ENCODE measurements at regions not wholly inside any gene's neighbourhood (a gene's known extent, or its start where the extent isn't known, plus 50 kb on each side); places are given as distances from the start of the nearest gene placed in this dataset.
A peak's percentile ranks its signal among the peaks of the same experiment; 100 is the strongest.

- intact Hi-C loops (cut with micrococcal nuclease), result no loop called here
- Histone ChIP-seq H3K27ac (ENCODE audit: low read depth, low read length) (no peak overlapping the region), H3K27me3 (ENCODE audit: control insufficient read depth in 2 of 2, insufficient read depth in 2 of 2, low read length in 2 of 2) (no peaks in the 10 kb centered on the region), H3K36me3 (ENCODE audit: control insufficient read depth in 2 of 3, insufficient read depth in 3 of 3, low read length in 3 of 3) (no peaks in the 10 kb centered on the region), H3K9me3 (ENCODE audit: control insufficient read depth in 2 of 3, low read length in 3 of 3) (no peaks in the 10 kb centered on the region), H3K4me1 (ENCODE audit: control insufficient read depth in 2 of 2, insufficient read depth in 2 of 2, low read length in 2 of 2) (no peaks in the 10 kb centered on the region), H3K4me3 (ENCODE audit: low read length) (no peak overlapping the region)
- Mint-ChIP-seq H3K4me3 (no peak overlapping the region), H3K4me1 (no peaks in the 10 kb centered on the region), H3K9me3 (no peaks in the 10 kb centered on the region), H3K27ac (no peak overlapping the region), H3K36me3 (no peaks in the 10 kb centered on the region), H3K27me3 (peaks cover 0 to 32% (median 20%) of the 10 kb centered on the region in 5 donors)
- DNase-seq (no peak), ATAC-seq (no peak)
- CTCF ChIA-PET, result no interaction called here
- POLR2A ChIA-PET, result no interaction called here
Measured at GRCh38 chr17:79369532-79369931, 241.3 kb downstream of the RBFOX3 start.

GRCh38 chr17:79369001-79369400 is 241.8 kb downstream of the RBFOX3 start:
- CTCF ChIA-PET, result no interaction called here
- DNase-seq (no peak), ATAC-seq (no peak)
- no peaks in the 10 kb centered on the region for H3K9me3 ChIP-seq (ENCODE audit: control insufficient read depth in 2 of 3, low read length in 3 of 3)
- Mint-ChIP-seq H3K4me1 (no peaks in the 10 kb centered on the region), H3K36me3 (no peaks in the 10 kb centered on the region), H3K27ac (no peak overlapping the region), H3K27me3 (peaks cover 0 to 32% (median 21%) of the 10 kb centered on the region in 5 donors), H3K4me3 (no peak overlapping the region), H3K9me3 (no peaks in the 10 kb centered on the region)
- no peaks in the 10 kb centered on the region for H3K36me3 ChIP-seq (ENCODE audit: control insufficient read depth in 2 of 3, insufficient read depth in 3 of 3, low read length in 3 of 3)
- intact Hi-C loops (cut with micrococcal nuclease), result no loop called here
- POLR2A ChIA-PET, result no interaction called here
- no peaks in the 10 kb centered on the region for H3K27me3 ChIP-seq (ENCODE audit: control insufficient read depth in 2 of 2, insufficient read depth in 2 of 2, low read length in 2 of 2)
- H3K27ac ChIP-seq (ENCODE audit: low read depth, low read length), result no peak overlapping the region
- H3K4me1 ChIP-seq (ENCODE audit: control insufficient read depth in 2 of 2, insufficient read depth in 2 of 2, low read length in 2 of 2), result no peaks in the 10 kb centered on the region
- H3K4me3 ChIP-seq (ENCODE audit: low read length), result no peak overlapping the region

- no peaks in the 10 kb centered on the region for H3K4me1 Mint-ChIP-seq
- H3K4me3 Mint-ChIP-seq, result no peak overlapping the region
- Histone ChIP-seq H3K9me3 (ENCODE audit: control insufficient read depth in 2 of 3, low read length in 3 of 3) (no peaks in the 10 kb centered on the region), H3K27ac (ENCODE audit: low read depth, low read length) (no peak overlapping the region), H3K4me1 (ENCODE audit: control insufficient read depth in 2 of 2, insufficient read depth in 2 of 2, low read length in 2 of 2) (no peaks in the 10 kb centered on the region), H3K27me3 (ENCODE audit: control insufficient read depth in 2 of 2, insufficient read depth in 2 of 2, low read length in 2 of 2) (no peaks in the 10 kb centered on the region), H3K4me3 (ENCODE audit: low read length) (no peak overlapping the region), H3K36me3 (ENCODE audit: control insufficient read depth in 2 of 3, insufficient read depth in 3 of 3, low read length in 3 of 3) (no peaks in the 10 kb centered on the region)
- H3K27ac Mint-ChIP-seq, result no peak overlapping the region
- no peak for ATAC-seq
- no peaks in the 10 kb centered on the region for H3K9me3 Mint-ChIP-seq
- ChIA-PET POLR2A (no interaction called here), CTCF (no interaction called here)
- DNase-seq, result no peak
- peaks cover 0 to 32% (median 18%) of the 10 kb centered on the region in 5 donors for H3K27me3 Mint-ChIP-seq
- no peaks in the 10 kb centered on the region for H3K36me3 Mint-ChIP-seq
- intact Hi-C loops (cut with micrococcal nuclease), result no loop called here
Measured at GRCh38 chr17:79368521-79368920, 242.3 kb downstream of the RBFOX3 start.

GRCh38 chr17:79366988-79367571 is 243.8 kb downstream of the RBFOX3 start:
- Mint-ChIP-seq H3K27me3 (peaks cover 0 to 33% (median 18%) of the 10 kb centered on the region in 5 donors), H3K27ac (peak overlapping the region in 1 of 9 donors; percentile 21), H3K4me3 (no peak overlapping the region), H3K4me1 (no peaks in the 10 kb centered on the region), H3K9me3 (no peaks in the 10 kb centered on the region), H3K36me3 (no peaks in the 10 kb centered on the region)
- intact Hi-C loops (cut with micrococcal nuclease), result no loop called here
- Histone ChIP-seq H3K27ac (ENCODE audit: low read depth, low read length) (no peak overlapping the region), H3K9me3 (ENCODE audit: control insufficient read depth in 2 of 3, low read length in 3 of 3) (no peaks in the 10 kb centered on the region), H3K36me3 (ENCODE audit: control insufficient read depth in 2 of 3, insufficient read depth in 3 of 3, low read length in 3 of 3) (no peaks in the 10 kb centered on the region), H3K4me1 (ENCODE audit: control insufficient read depth in 2 of 2, insufficient read depth in 2 of 2, low read length in 2 of 2) (no peaks in the 10 kb centered on the region), H3K27me3 (ENCODE audit: control insufficient read depth in 2 of 2, insufficient read depth in 2 of 2, low read length in 2 of 2) (no peaks in the 10 kb centered on the region), H3K4me3 (ENCODE audit: low read length) (no peak overlapping the region)
- CTCF ChIA-PET, result no interaction called here
- DNase-seq, result no peak
- POLR2A ChIA-PET, result interaction anchor here (0.7 kb wide), 1 partner anchor 302 kb away, joined by 3 read pairs; no protein-coding TSS in a partner anchor
- ATAC-seq, result no peak

GRCh38 chr17:79365836-79366770 is 244.7 kb downstream of the RBFOX3 start:
- Histone ChIP-seq H3K27me3 (ENCODE audit: control insufficient read depth in 2 of 2, insufficient read depth in 2 of 2, low read length in 2 of 2) (no peaks in the 10 kb centered on the region), H3K27ac (ENCODE audit: low read depth, low read length) (no peak overlapping the region), H3K4me3 (ENCODE audit: low read length) (no peak overlapping the region), H3K36me3 (ENCODE audit: control insufficient read depth in 2 of 3, insufficient read depth in 3 of 3, low read length in 3 of 3) (no peaks in the 10 kb centered on the region), H3K9me3 (ENCODE audit: control insufficient read depth in 2 of 3, low read length in 3 of 3) (no peaks in the 10 kb centered on the region), H3K4me1 (ENCODE audit: control insufficient read depth in 2 of 2, insufficient read depth in 2 of 2, low read length in 2 of 2) (no peaks in the 10 kb centered on the region)
- Mint-ChIP-seq H3K27me3 (peaks cover 0 to 40% (median 18%) of the 10 kb centered on the region in 5 donors), H3K27ac (no peak overlapping the region), H3K4me3 (peak overlapping the region in 1 of 10 donors; percentile 25), H3K9me3 (no peaks in the 10 kb centered on the region), H3K36me3 (no peaks in the 10 kb centered on the region), H3K4me1 (no peaks in the 10 kb centered on the region)
- ATAC-seq, result no peak
- intact Hi-C loops (cut with micrococcal nuclease), result no loop called here
- POLR2A ChIA-PET, result no interaction called here
- CTCF ChIA-PET, result interaction anchor here (1.1 kb wide), 1 partner anchor 26 kb away, joined by 3 read pairs; no protein-coding TSS in a partner anchor
- DNase-seq, result no peak

- Histone ChIP-seq H3K9me3 (ENCODE audit: control insufficient read depth in 2 of 3, low read length in 3 of 3) (no peaks in the 10 kb centered on the region), H3K36me3 (ENCODE audit: control insufficient read depth in 2 of 3, insufficient read depth in 3 of 3, low read length in 3 of 3) (no peaks in the 10 kb centered on the region), H3K27ac (ENCODE audit: low read depth, low read length) (no peak overlapping the region), H3K4me3 (ENCODE audit: low read length) (no peak overlapping the region), H3K27me3 (ENCODE audit: control insufficient read depth in 2 of 2, insufficient read depth in 2 of 2, low read length in 2 of 2) (no peaks in the 10 kb centered on the region), H3K4me1 (ENCODE audit: control insufficient read depth in 2 of 2, insufficient read depth in 2 of 2, low read length in 2 of 2) (no peaks in the 10 kb centered on the region)
- H3K27ac Mint-ChIP-seq, result no peak overlapping the region
- CTCF ChIA-PET, result interaction anchor here (1.1 kb wide), 1 partner anchor 26 kb away, joined by 3 read pairs; no protein-coding TSS in a partner anchor
- H3K4me3 Mint-ChIP-seq, result no peak overlapping the region
- POLR2A ChIA-PET, result no interaction called here
- H3K4me1 Mint-ChIP-seq, result no peaks in the 10 kb centered on the region
- intact Hi-C loops (cut with micrococcal nuclease), result no loop called here
- H3K36me3 Mint-ChIP-seq, result no peaks in the 10 kb centered on the region
- no peaks in the 10 kb centered on the region for H3K9me3 Mint-ChIP-seq
- DNase-seq, result no peak
- no peak for ATAC-seq
- H3K27me3 Mint-ChIP-seq, result peaks cover 0 to 46% (median 16%) of the 10 kb centered on the region in 5 donors
Measured at GRCh38 chr17:79365351-79365750, 245.5 kb downstream of the RBFOX3 start.

All from naive thymus-derived CD4-positive, alpha-beta T cell (primary cell).